NCI-H1417 treated with DMSO at 0.1 percent for 48 hours (cell line): ENCODE measurements at regions not wholly inside any gene's neighbourhood (a gene's known extent, or its start where the extent isn't known, plus 50 kb on each side); places are given as distances from the start of the nearest gene placed in this dataset.
"Not testable (repeated sequence)": the region's sequence is repeated elsewhere in the genome, so short reads cannot be mapped to it uniquely, and the experiment has no call there.

Experiments
- DNase-seq: peaks from one replicate; lab custom pipeline; 2025; lab: John Stamatoyannopoulos, UW

GRCh38 chr1:99538618-99538956 is 107.3 kb upstream of the PALMD start:
- DNase-seq, result no peak

DNA sequence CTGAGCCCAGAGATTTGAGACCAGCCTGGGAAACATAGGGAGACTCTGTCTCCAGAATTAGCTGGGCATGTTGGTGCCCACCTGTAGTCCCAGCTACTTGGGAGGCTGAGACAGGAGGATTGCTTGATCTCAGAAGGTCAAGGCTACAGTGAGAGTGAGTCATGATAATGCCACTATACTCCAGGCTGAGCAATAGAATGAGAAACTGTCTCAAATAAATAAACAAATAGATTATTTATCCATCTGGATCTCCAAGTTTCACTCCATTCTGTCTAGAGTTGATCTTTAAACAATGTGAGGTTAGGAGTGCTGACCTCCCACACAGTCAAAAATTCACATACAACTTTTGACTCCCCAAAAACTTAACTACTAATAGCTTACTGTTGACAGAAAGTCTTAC is 106.8 kb upstream of the PALMD start:
- DNase-seq, result no peak

GRCh38 chr1:99540744-99541143 is 105.2 kb upstream of the PALMD start:
- no peak for DNase-seq

DNA sequence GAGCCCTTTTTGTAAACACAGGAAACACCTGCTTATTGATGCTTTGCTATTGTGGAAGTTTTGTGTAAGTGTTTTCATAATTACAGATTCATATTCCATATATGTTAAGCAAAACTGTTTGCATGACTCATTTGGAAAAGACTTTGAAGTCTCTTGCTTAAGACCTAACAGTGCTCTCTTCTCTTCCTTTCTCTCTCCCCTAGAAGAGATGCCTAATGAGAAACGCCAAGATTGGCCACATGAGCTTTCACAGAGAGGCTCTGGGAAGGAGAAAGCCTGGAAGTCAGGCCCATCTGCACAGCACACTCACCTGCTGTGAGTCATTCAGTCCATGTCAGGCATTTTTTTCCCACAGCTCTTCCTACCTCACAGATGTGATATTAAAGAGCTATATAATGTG is 101.6 kb upstream of the PALMD start:
- no peak for DNase-seq

DNA sequence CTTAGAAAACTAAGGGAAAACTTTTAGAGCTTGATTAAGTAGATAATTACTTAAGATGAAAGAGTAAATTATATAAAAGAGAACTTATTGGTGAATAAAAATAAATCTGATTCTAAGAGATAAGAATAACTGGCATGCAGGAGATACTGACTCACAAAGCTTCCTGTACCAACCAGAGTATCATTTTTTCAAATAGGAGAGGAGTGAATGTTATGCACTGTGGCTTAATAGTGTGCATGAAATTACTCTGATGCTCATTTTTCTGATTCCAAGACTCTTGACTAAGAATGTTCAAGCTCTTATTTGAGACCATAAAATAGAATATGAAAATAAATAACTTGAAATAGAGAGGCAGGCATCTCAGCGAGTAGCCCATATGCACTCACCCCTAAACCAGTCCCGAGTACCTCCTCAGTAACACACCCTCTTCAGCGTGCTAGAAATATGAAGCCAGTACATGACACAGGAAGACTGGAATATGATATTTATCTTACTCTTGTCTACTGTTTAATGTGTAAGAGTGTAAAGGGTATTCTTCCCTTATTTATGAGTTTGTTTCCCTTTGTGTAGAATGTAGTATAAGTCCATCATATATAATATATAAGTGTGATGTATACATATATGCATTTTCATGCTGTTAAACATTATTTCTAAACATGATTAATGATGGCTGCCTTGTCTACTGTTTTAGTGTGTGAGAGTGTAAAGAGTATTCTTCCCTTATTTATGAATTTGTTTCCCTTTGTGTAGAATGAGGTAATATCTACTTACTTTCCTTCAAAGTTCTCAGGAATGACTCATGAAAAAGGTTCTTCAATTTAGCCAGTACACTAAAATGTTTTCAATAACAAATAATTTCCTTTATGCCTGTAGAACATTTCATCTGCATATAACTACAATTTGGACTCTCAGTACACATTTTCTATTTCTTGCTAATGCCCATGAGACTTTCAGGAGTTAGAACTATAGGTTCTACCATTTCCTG is 99.2 kb upstream of the PALMD start:
- no peak for DNase-seq

GRCh38 chr1:99548943-99549605 is 96.8 kb upstream of the PALMD start:
- DNase-seq, result no peak

GRCh38 chr1:99550198-99550597 is 95.7 kb upstream of the PALMD start:
- no peak for DNase-seq

- DNase-seq, result no peak
Observed at GRCh38 chr1:99551812-99552614, 93.9 kb upstream of the PALMD start.

DNA sequence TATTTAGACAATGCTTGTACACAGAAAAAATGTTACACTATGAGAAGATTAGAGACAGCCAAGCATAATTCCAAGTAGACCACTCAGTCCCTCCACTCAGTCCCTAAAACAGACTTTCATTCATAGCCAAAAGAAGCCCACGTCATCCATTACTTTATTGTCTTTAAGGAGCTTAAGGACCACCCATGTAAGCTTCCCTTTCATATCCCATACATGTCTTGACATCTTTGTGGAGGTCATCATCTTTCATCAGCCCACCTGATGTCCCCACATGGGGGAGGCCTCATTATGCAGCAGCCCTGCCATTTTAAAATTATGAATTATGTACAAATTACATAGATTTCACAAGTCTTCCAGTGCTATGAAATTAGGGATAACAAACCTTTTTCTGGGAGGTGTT is 92.6 kb upstream of the PALMD start:
- no peak for DNase-seq

DNA sequence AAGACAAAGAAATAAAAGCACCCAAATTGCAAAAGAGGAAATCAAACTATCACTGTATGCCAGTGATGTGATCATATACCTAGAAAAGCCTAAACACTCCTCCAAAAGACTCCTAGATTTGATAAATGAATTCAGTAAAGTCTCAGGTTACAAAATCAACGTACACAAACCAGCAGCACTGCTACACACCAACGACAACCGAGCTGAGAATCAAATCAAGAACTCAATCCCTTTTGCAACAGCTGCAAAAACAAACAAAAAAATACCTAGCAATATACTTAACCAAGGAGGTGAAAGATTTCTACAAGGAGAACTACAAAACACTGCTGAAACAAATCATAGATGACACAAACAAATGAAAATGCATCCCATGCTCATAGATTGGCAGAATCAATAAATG is 92.1 kb upstream of the PALMD start:
- DNase-seq, result not testable (repeated sequence)

GRCh38 chr1:99554727-99555126 is 91.2 kb upstream of the PALMD start:
- DNase-seq, result no peak

DNA sequence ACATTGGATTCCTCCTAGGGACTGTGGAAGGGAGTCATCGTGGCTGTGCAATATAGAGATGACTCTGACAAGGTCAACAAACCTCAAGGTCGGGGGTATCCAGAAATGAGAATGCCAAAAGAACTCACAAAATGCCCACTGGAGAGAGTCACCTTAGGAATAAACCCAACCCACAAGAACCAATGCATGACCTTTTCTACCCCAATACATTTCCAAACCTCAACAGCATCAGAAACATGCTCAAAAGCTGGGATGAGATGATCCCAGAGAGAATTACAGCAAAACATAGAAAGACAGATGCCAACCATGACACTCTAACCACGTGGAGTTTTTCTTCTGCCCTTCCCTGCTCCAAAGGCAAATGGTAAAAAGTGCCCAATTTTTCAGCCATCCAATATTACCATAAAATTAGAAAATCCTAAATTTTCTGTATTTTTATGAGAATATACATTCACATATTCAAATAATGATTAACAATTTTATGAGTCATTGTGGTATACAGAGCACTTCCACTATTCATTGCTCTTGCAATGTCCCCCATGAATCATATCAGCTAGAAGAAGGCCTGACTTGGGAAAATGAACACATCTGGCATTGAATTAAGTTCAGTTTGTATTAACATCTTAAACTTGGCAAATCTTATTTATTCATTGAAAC is 88.2 kb upstream of the PALMD start:
- DNase-seq, result no peak

- no peak for DNase-seq
Observed at GRCh38 chr1:99559166-99559565, 86.7 kb upstream of the PALMD start.

- no peak for DNase-seq
Observed at GRCh38 chr1:99560207-99561040, 85.5 kb upstream of the PALMD start.

DNA sequence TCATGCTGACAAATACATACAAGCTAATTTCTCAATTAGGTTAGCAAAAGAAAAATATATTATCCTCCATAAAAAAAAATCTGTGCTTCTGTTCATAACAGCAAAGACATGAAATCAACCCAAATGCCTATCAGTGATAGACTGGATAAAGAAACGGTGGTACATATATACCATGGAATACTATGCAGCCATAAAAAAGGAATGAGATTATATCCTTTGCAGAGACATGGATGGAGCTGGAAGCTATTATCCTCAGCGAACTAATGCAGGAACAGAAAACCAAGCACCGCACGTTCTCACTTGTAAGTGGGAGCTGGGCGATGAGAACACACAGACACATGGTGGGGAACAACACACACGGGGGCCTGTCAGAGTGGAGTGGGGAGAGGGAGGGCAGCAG is 84.0 kb upstream of the PALMD start:
- DNase-seq, result no peak

DNA sequence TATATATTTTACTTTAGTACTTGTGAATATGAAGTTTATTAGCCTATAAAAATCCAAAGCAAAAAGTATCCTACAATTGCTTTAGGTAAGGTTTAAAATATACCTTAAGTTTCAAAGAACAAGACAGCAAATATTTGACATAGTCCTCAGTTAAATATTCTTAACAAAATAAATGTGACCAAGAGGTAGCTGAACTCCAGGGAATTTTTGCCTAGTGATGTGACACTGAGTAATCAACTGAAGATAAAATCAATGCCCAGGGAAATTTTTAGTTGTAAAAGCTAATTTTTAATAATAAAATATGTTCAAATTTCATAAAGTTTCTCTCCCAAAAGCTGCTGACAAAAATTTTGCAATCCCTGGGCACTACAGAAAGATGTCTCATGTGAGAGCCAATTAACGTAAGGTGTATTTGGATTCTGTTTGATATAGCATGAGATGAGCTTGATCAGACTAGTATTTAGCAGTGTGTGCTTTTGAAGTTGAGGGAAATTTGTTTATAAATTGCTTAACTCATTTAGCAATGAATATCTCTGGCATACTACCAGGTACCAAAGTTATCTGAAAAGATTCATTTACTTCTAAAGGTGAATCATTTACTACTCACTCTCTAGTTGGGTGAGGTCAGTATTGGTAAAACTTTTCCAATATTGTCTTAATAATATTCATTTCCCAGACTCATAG is 80.2 kb upstream of the PALMD start:
- DNase-seq, result no peak

DNA sequence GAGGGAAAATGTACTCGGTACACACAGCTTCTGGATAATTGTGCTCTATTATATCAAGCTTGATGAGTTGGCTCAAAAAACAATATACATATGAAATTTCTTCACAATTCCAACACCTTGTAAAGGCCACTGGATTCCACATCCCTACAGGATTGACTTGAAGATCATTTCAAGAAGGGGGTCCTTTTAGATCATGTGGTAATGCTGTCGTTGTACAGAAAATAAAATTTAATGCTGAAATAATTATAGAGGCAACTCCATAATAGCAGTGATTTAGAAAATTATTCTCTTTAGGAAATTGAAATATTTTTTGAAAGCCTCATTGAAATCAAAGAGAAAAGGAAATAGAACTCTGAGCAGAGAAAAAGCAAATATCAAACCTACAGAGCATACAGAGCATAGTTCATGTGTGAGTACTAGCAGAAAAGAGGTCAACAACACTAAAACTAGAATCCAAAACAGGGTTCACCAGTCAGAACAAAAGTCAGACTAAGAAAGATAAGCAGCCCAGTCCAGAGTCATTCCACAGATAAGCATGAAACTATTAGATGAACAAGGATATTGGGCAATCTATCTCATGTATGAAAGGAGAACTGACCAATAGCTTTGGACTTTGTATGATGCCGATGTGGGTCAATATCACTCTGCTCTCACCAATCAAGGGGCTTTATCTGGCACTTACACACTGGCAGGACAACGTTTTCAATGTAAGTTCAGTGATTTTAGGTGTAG is 79.5 kb upstream of the PALMD start:
- no peak for DNase-seq

DNA sequence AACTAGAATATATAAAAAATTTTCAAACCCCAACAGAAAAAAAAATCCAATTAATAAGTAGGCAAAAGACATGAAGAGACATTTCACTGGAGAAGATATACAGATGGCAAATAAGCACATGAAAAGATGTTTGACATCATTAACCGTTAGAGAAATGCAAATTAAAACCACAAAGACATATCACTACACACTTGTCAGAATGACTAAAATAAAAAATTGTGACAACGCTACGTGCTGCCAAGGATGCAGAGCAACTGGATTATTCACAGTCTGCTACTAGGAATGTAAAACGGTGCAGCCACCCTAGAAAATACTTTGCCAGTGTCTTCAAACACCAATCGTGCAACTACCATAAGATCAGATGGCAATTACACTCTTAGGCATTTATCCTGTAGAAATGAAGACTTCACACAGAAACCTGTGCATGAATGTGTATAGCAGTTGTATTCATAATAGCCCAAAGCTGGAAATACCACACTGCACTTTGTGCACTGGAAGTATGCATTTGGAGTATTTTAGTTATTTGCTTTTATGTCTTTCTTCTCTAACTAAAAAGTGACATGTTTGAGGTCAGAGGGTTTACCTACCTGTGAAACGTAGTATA is 75.3 kb upstream of the PALMD start:
- no peak for DNase-seq

- DNase-seq, result no peak
Observed at GRCh38 chr1:99571092-99571734, 74.7 kb upstream of the PALMD start.
